ENCODE measurements at regions not wholly inside any gene's neighbourhood (a gene's known extent, or its start where the extent isn't known, plus 50 kb on each side); places are given as distances from the start of the nearest gene placed in this dataset.

GRCh38 chr11:37141707-37142106, 543.7 kb upstream of the RAG2 start:
- no TSS peak for BruUV-seq (replicated peaks)

More at GRCh38 chr11:37141707-37142106, 543.7 kb upstream of the RAG2 start:
- H3K79me2 ChIP-seq (ENCODE audit: control insufficient read depth, insufficient read depth, low read length): no peaks in the 10 kb centered on the region
- H3K9ac ChIP-seq (ENCODE audit: control insufficient read depth, insufficient read depth, low read length): no peak overlapping the region
- intact Hi-C loops (cut with micrococcal nuclease; ENCODE audit: unreplicated experiment) (no loop called here), in situ Hi-C loops (cut with MboI) (no loop called here)
- 44% methylated on average over 5 of the region's 5 CpGs for WGBS (ENCODE audit: insufficient coverage, insufficient replicate concordance, low lambda C conversion rate, missing lambda C conversion rate)
- DNase-seq (ENCODE audit: low read depth, low spot score) (no peak), FAIRE-seq (no peak), ATAC-seq (no peak)
- no peaks in the 10 kb centered on the region for H4K20me1 ChIP-seq (ENCODE audit: control insufficient read depth, insufficient read depth)
- H3K4me2 ChIP-seq (ENCODE audit: control insufficient read depth, insufficient read depth): no peak overlapping the region
- H2AFZ ChIP-seq (ENCODE audit: control insufficient read depth, low read depth, low read length): no peak overlapping the region
- no peaks in the 10 kb centered on the region for H3K36me3 ChIP-seq (ENCODE audit: control insufficient read depth in 2 of 2, insufficient read depth in 2 of 2, low read length in 1 of 2)
- CTCF ChIA-PET: no interaction called here
- H3K27ac ChIP-seq (ENCODE audit: control insufficient read depth, insufficient read depth): no peak overlapping the region
- SMC1A ChIA-PET (ENCODE audit: uncharacterized antibody, unreplicated experiment): no interaction called here
- TF ChIP-seq RELB (IDR thresholded peaks at IDR 0.05; ENCODE audit: low read depth) (no peak), YY1 (IDR thresholded peaks at IDR 0.05; ENCODE audit: low read depth, low read length) (no peak), EGR1 (IDR thresholded peaks at IDR 0.05; ENCODE audit: borderline replicate concordance in 1 of 2, low read depth in 2 of 2, low read length in 2 of 2) (no peak), SMC3 (IDR thresholded peaks at IDR 0.05; ENCODE audit: borderline replicate concordance, low read length) (no peak), RCOR1 (conservative IDR thresholded peaks at IDR 0.05; ENCODE audit: low read depth, low read length) (no peak), JUND (IDR thresholded peaks at IDR 0.05; ENCODE audit: low read depth, low read length) (no peak), SMARCA5 (IDR thresholded peaks at IDR 0.05) (no peak), NFXL1 (IDR thresholded peaks at IDR 0.05; ENCODE audit: borderline replicate concordance) (no peak), POLR2A (IDR thresholded peaks at IDR 0.05; ENCODE audit: low read depth, low read length) (no peak), KLF5 (IDR thresholded peaks at IDR 0.05; ENCODE audit: partially characterized antibody) (no peak), ZNF207 (IDR thresholded peaks at IDR 0.05; ENCODE audit: borderline replicate concordance) (no peak)
- TF ChIP-seq, protein P1, sequence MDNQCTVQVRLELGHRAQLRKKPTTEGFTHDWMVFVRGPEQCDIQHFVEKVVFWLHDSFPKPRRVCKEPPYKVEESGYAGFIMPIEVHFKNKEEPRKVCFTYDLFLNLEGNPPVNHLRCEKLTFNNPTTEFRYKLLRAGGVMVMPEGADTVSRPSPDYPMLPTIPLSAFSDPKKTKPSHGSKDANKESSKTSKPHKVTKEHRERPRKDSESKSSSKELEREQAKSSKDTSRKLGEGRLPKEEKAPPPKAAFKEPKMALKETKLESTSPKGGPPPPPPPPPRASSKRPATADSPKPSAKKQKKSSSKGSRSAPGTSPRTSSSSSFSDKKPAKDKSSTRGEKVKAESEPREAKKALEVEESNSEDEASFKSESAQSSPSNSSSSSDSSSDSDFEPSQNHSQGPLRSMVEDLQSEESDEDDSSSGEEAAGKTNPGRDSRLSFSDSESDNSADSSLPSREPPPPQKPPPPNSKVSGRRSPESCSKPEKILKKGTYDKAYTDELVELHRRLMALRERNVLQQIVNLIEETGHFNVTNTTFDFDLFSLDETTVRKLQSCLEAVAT (IDR thresholded peaks at IDR 0.05): no peak
- TF ChIP-seq, protein P2, sequence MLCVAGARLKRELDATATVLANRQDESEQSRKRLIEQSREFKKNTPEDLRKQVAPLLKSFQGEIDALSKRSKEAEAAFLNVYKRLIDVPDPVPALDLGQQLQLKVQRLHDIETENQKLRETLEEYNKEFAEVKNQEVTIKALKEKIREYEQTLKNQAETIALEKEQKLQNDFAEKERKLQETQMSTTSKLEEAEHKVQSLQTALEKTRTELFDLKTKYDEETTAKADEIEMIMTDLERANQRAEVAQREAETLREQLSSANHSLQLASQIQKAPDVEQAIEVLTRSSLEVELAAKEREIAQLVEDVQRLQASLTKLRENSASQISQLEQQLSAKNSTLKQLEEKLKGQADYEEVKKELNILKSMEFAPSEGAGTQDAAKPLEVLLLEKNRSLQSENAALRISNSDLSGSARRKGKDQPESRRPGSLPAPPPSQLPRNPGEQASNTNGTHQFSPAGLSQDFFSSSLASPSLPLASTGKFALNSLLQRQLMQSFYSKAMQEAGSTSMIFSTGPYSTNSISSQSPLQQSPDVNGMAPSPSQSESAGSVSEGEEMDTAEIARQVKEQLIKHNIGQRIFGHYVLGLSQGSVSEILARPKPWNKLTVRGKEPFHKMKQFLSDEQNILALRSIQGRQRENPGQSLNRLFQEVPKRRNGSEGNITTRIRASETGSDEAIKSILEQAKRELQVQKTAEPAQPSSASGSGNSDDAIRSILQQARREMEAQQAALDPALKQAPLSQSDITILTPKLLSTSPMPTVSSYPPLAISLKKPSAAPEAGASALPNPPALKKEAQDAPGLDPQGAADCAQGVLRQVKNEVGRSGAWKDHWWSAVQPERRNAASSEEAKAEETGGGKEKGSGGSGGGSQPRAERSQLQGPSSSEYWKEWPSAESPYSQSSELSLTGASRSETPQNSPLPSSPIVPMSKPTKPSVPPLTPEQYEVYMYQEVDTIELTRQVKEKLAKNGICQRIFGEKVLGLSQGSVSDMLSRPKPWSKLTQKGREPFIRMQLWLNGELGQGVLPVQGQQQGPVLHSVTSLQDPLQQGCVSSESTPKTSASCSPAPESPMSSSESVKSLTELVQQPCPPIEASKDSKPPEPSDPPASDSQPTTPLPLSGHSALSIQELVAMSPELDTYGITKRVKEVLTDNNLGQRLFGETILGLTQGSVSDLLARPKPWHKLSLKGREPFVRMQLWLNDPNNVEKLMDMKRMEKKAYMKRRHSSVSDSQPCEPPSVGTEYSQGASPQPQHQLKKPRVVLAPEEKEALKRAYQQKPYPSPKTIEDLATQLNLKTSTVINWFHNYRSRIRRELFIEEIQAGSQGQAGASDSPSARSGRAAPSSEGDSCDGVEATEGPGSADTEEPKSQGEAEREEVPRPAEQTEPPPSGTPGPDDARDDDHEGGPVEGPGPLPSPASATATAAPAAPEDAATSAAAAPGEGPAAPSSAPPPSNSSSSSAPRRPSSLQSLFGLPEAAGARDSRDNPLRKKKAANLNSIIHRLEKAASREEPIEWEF (IDR thresholded peaks at IDR 0.05; ENCODE audit: insufficient replicate concordance, low read depth, low read length): no peak
- H3K27me3 ChIP-seq (replicated peaks in 1 of 2; ENCODE audit: control insufficient read depth in 2 of 2, insufficient read depth in 2 of 2, low read length in 1 of 2): no peaks in the 10 kb centered on the region
- RAD21 ChIA-PET (ENCODE audit: unreplicated experiment): no interaction called here
- no peak overlapping the region for H3K4me3 ChIP-seq
- H3K9me3 ChIP-seq (replicated peaks; ENCODE audit: control insufficient read depth, insufficient read depth, low read length): no peaks in the 10 kb centered on the region
- H3K4me1 ChIP-seq (ENCODE audit: control insufficient read depth, insufficient read depth, low read length): no peaks in the 10 kb centered on the region
- POLR2A ChIA-PET: no interaction called here

Measured in GM12878 (cell line).